ENCODE measurements at regions not wholly inside any gene's neighbourhood (a gene's known extent, or its start where the extent isn't known, plus 50 kb on each side); places are given as distances from the start of the nearest gene placed in this dataset.

- TF ChIP-seq USF2 (IDR thresholded peaks at IDR 0.05; ENCODE audit: low read depth, low read length) (no peak), CTCF (conservative IDR thresholded peaks at IDR 0.05; ENCODE audit: low read depth, low read length) (no peak), MAZ (IDR thresholded peaks at IDR 0.05; ENCODE audit: borderline replicate concordance, low read depth, low read length) (no peak), POLR2A (IDR thresholded peaks at IDR 0.05; ENCODE audit: low read depth, low read length) (no peak), RAD21 (IDR thresholded peaks at IDR 0.05; ENCODE audit: low read length) (no peak), RFX5 (IDR thresholded peaks at IDR 0.05; ENCODE audit: low read depth, low read length) (no peak), BHLHE40 (IDR thresholded peaks at IDR 0.05; ENCODE audit: low read depth, low read length) (no peak), CHD1 (IDR thresholded peaks at IDR 0.05; ENCODE audit: low read depth, low read length) (no peak)
Observed at GRCh38 chr13:65301506-65301905, 1928.6 kb downstream of the PCDH9 start.
